HepG2 (cell line): ENCODE measurements at regions not wholly inside any gene's neighbourhood (a gene's known extent, or its start where the extent isn't known, plus 50 kb on each side); places are given as distances from the start of the nearest gene placed in this dataset.

Source experiments
- ATAC-seq: fragments of 200-7000 bp; cut with Tn5 transposase; 3 replicates; pipeline ENCODE4 v1.9.1; 2020; ENCODE audit warnings: mild to moderate bottlenecking, moderate library complexity
- BruUV-seq: library from RNA; stranded (reverse); fragments of 400-500 nt; replicated peaks from 2 replicates; lab custom pipeline; 2021; lab: Mats Ljungman, UMichigan
- CTCF ChIA-PET: fragments of 300-600 bp; formaldehyde crosslinking; extraction: SDS; loops from one replicate; lab custom pipeline; 2021; ENCODE audit warnings: low total read pairs, inconsistent platforms, low intra/inter-chr PET ratio; lab: Yijun Ruan, JAX
- POLR2A ChIA-PET: fragments of 350-600 bp; sonication (Branson Sonifier 250); formaldehyde crosslinking; loops from one replicate; lab custom pipeline; 2020; ENCODE audit warnings: antibody characterized with exemption, inconsistent platforms; lab: Yijun Ruan, JAX
- DNase-seq: peaks from one replicate; pipeline ENCODE4 v3.0.0-alpha.2; 2015; ENCODE audit warnings: low spot score
- FAIRE-seq: peaks from 3 replicates; lab custom pipeline; 2011; peaks lifted over from hg19 to GRCh38; lab: Jason Lieb, UNC
- H2AFZ ChIP-seq: one replicate; pipeline ENCODE4 v1.6.1; 2011; ENCODE audit warnings: low read length, inconsistent platforms
- H3K27ac ChIP-seq: fragments of 300-600 bp; 3 replicates; pipeline ENCODE4 v1.8.0; 2011; ENCODE audit warnings: mixed run types, mild to moderate bottlenecking, mixed read lengths, low read length, inconsistent platforms; ENCODE audit not compliant: insufficient read depth; ENCODE audit errors: extremely low read length
- H3K27me3 ChIP-seq, 2 experiments: fragments of 200-600 bp in 1 of 2; 2 replicates in 1 of 2; 3 replicates in 1 of 2; pipeline versions ENCODE4 v1.6.0 to v1.8.0; 2011; ENCODE audit warnings: low read length in 2 of 2, mild to moderate bottlenecking in 2 of 2, moderate library complexity in 2 of 2, inconsistent platforms in 1 of 2; ENCODE audit not compliant: insufficient read depth in 2 of 2, control insufficient read depth in 1 of 2
- H3K36me3 ChIP-seq, 2 experiments: fragments of 200-600 bp in 1 of 2; replicated peaks in 1 of 2; 2 replicates in 1 of 2; 3 replicates in 1 of 2; pipeline versions ENCODE4 v1.5.1 to v1.8.0; 2011; ENCODE audit warnings: low read length in 2 of 2, inconsistent platforms in 1 of 2; ENCODE audit not compliant: insufficient read depth in 2 of 2, control insufficient read depth in 1 of 2
- H3K4me1 ChIP-seq: 2 replicates; pipeline ENCODE4 v1.5.1; 2012; ENCODE audit warnings: low read length, inconsistent platforms; ENCODE audit not compliant: insufficient read depth
- H3K4me2 ChIP-seq: 2 replicates; pipeline ENCODE4 v1.6.0; 2011; ENCODE audit warnings: low read depth, low read length, inconsistent platforms
- H3K4me3 ChIP-seq, 3 experiments: fragments of 200-600 bp in 1 of 3; sonication (generic), shearing (Covaris generic) in 1 of 3; replicated peaks in 1 of 3; 2 replicates each; pipeline ENCODE4 v1.5.1; 2011 to 2016; ENCODE audit warnings: low read length in 3 of 3, inconsistent platforms in 2 of 3, low read depth in 2 of 3, mild to moderate bottlenecking in 2 of 3, control low read depth in 1 of 3, mixed read lengths in 1 of 3; ENCODE audit not compliant: insufficient read depth in 1 of 3
- H3K79me2 ChIP-seq: one replicate; pipeline ENCODE4 v1.6.1; 2011; ENCODE audit warnings: low read length, inconsistent platforms; ENCODE audit not compliant: insufficient read depth
- H3K9ac ChIP-seq: 2 replicates; pipeline ENCODE4 v1.6.0; 2011; ENCODE audit warnings: mild to moderate bottlenecking, low read depth, low read length, inconsistent platforms; ENCODE audit not compliant: insufficient read depth
- H3K9me3 ChIP-seq: 2 replicates; pipeline ENCODE4 v1.5.1; 2012; ENCODE audit warnings: mild to moderate bottlenecking, low read length
- H4K20me1 ChIP-seq: 2 replicates; pipeline ENCODE4 v1.6.0; 2011; ENCODE audit warnings: inconsistent platforms, mild to moderate bottlenecking, low read length, moderate library complexity; ENCODE audit not compliant: insufficient read depth
- GATAD2A ChIP-seq: IDR thresholded peaks from 2 replicates; pipeline ENCODE4 v1.6.1; 2016
- HOXA5 ChIP-seq: sonication (generic); formaldehyde crosslinking; IDR thresholded peaks from 2 replicates; pipeline ENCODE4 v1.4.0; 2020; ENCODE audit warnings: missing genetic modification reagents
- IKZF1 ChIP-seq: fragments of 450-650 bp; IDR thresholded peaks from 2 replicates; pipeline ENCODE4 v1.7.1; 2016
- SMAD1 ChIP-seq: sonication (generic); formaldehyde crosslinking; IDR thresholded peaks from 2 replicates; pipeline ENCODE4 v1.4.0; 2020; ENCODE audit warnings: missing genetic modification reagents, low read depth, mild to moderate bottlenecking, borderline replicate concordance
- ZNF30 ChIP-seq: sonication (generic); formaldehyde crosslinking; IDR thresholded peaks from 2 replicates; pipeline ENCODE4 v1.5.0; 2020; ENCODE audit warnings: mild to moderate bottlenecking, missing genetic modification reagents
- ZNF777 ChIP-seq: sonication (generic); formaldehyde crosslinking; IDR thresholded peaks from 2 replicates; pipeline ENCODE4 v1.4.0; 2020; ENCODE audit warnings: missing genetic modification reagents
- WGBS: methylation state at CpG from one replicate; pipeline ENCODE4 v1.1.6; 2017; ENCODE audit warnings: low lambda C conversion rate; 5-methylcytosine and 5-hydroxymethylcytosine counted together
- in situ Hi-C: cut with HindIII; loops from 2 replicates; pipeline ENCODE4 v1.10.0; 2017; ENCODE audit warnings: low pct_unique_long_range_greater_than_20kb; ENCODE audit not compliant: extremely low pct_ligation_motif_present
- intact Hi-C: fragments of 100-400 bp; cut with micrococcal nuclease; formaldehyde crosslinking; loops from one replicate; pipeline ENCODE4 v1.10.0; 2022; ENCODE audit not compliant: unreplicated experiment
- small RNA-seq, 3 experiments: library from RNA; depleted of rRNA; stranded (forward); fragments of <200 nt; gene quantifications; one replicate each; pipeline ENCODE3, GENCODE V24; 2012; ENCODE audit warnings: low read depth in 2 of 3, low replicate concordance in 1 of 3; ENCODE audit not compliant: insufficient read length in 3 of 3, insufficient read depth in 2 of 3
- TF ChIP-seq, protein P1 (sequence below): sonication (generic); formaldehyde crosslinking; IDR thresholded peaks from 2 replicates; pipeline ENCODE4 v1.4.0; 2020; ENCODE audit warnings: missing genetic modification reagents, borderline replicate concordance
- TF ChIP-seq, protein P2 (sequence below): sonication (generic); formaldehyde crosslinking; IDR thresholded peaks from 2 replicates; pipeline ENCODE4 v1.5.0; 2020; ENCODE audit warnings: missing genetic modification reagents, mild to moderate bottlenecking, borderline replicate concordance
- TF ChIP-seq, protein P3 (sequence below): sonication (generic); formaldehyde crosslinking; IDR thresholded peaks from 2 replicates; pipeline ENCODE4 v1.4.0; 2020; ENCODE audit warnings: missing genetic modification reagents, mild to moderate bottlenecking, borderline replicate concordance
- TF ChIP-seq, protein P4 (sequence below): IDR thresholded peaks from 2 replicates; pipeline ENCODE4 v1.6.1; 2016; ENCODE audit warnings: mild to moderate bottlenecking

DNA sequence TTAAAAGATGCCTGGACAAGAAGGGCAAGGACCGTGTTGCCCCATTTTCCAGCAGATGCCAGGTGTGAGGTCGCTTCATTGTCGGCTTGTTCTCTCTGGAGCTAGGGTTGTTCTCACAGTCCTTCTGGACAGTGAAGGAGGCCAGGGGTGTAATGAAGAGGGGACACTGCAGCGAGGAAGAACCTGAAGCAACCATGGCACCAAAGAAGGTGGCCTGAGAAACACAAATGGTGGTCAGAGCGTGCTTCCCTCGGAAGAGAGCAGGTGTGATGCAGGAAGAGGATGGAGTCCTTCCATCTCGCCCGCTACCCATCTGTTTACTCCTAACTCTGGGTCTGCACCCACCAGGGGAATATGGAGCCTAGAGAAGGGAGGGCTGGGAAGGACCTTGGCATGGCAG is 50.3 kb upstream of the TWIST2 start:
- Histone ChIP-seq H3K36me3 (no peaks in the 10 kb centered on the region), H3K9me3 (no peaks in the 10 kb centered on the region), H4K20me1 (no peaks in the 10 kb centered on the region), H3K27me3 (peaks cover 6 to 40% of the 10 kb centered on the region in 2 experiments; a peak in 4 of 5 replicates), H3K4me2 (no peak overlapping the region), H3K4me3 (no peak overlapping the region), H2AFZ (no peak overlapping the region), H3K4me1 (no peaks in the 10 kb centered on the region), H3K27ac (no peak overlapping the region), H3K79me2 (no peaks in the 10 kb centered on the region), H3K9ac (no peak overlapping the region)
- ATAC-seq (no peak), DNase-seq (no peak), FAIRE-seq (no peak)
- ChIA-PET POLR2A (no interaction called here), CTCF (no interaction called here)
- 14% methylated on average over 8 of the region's 8 CpGs for WGBS
- in situ Hi-C loops (loop anchor here (25.0 kb wide), 1 partner anchor 435 kb away; no protein-coding TSS in a partner anchor), intact Hi-C loops (no loop called here)
- no TSS peak for BruUV-seq
- TF ChIP-seq ZNF777 (CRISPR knock-in tag) (no peak), ZNF30 (CRISPR knock-in tag) (no peak), SMAD1 (CRISPR knock-in tag) (no peak), GATAD2A (CRISPR knock-in tag) (no peak), IKZF1 (no peak), HOXA5 (CRISPR knock-in tag) (no peak)
- TF ChIP-seq, protein P1, sequence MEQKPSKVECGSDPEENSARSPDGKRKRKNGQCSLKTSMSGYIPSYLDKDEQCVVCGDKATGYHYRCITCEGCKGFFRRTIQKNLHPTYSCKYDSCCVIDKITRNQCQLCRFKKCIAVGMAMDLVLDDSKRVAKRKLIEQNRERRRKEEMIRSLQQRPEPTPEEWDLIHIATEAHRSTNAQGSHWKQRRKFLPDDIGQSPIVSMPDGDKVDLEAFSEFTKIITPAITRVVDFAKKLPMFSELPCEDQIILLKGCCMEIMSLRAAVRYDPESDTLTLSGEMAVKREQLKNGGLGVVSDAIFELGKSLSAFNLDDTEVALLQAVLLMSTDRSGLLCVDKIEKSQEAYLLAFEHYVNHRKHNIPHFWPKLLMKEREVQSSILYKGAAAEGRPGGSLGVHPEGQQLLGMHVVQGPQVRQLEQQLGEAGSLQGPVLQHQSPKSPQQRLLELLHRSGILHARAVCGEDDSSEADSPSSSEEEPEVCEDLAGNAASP (CRISPR knock-in tag): no peak
- TF ChIP-seq, protein P2, sequence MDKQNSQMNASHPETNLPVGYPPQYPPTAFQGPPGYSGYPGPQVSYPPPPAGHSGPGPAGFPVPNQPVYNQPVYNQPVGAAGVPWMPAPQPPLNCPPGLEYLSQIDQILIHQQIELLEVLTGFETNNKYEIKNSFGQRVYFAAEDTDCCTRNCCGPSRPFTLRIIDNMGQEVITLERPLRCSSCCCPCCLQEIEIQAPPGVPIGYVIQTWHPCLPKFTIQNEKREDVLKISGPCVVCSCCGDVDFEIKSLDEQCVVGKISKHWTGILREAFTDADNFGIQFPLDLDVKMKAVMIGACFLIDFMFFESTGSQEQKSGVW: no peak
- TF ChIP-seq, protein P3, sequence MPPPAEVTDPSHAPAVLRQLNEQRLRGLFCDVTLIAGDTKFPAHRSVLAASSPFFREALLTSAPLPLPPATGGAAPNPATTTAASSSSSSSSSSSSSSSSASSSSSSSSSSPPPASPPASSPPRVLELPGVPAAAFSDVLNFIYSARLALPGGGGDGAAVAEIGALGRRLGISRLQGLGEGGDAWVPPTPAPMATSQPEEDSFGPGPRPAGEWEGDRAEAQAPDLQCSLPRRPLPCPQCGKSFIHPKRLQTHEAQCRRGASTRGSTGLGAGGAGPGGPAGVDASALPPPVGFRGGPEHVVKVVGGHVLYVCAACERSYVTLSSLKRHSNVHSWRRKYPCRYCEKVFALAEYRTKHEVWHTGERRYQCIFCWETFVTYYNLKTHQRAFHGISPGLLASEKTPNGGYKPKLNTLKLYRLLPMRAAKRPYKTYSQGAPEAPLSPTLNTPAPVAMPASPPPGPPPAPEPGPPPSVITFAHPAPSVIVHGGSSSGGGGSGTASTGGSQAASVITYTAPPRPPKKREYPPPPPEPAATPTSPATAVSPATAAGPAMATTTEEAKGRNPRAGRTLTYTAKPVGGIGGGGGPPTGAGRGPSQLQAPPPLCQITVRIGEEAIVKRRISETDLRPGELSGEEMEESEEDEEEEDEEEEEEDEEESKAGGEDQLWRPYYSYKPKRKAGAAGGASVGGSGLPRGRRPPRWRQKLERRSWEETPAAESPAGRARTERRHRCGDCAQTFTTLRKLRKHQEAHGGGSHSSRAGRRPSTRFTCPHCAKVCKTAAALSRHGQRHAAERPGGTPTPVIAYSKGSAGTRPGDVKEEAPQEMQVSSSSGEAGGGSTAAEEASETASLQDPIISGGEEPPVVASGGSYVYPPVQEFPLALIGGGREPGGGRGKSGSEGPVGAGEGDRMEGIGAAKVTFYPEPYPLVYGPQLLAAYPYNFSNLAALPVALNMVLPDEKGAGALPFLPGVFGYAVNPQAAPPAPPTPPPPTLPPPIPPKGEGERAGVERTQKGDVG (CRISPR knock-in tag): no peak
- TF ChIP-seq, protein P4, sequence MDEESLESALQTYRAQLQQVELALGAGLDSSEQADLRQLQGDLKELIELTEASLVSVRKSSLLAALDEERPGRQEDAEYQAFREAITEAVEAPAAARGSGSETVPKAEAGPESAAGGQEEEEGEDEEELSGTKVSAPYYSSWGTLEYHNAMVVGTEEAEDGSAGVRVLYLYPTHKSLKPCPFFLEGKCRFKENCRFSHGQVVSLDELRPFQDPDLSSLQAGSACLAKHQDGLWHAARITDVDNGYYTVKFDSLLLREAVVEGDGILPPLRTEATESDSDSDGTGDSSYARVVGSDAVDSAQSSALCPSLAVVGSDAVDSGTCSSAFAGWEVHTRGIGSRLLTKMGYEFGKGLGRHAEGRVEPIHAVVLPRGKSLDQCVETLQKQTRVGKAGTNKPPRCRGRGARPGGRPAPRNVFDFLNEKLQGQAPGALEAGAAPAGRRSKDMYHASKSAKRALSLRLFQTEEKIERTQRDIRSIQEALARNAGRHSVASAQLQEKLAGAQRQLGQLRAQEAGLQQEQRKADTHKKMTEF: no peak
- TF ChIP-seq, all 625 proteins: peak for 0

Small RNAs in the stretch of these regions (small RNA-seq; reads per million reads assigned to genes)
- gene AC113618.1: 0 reads per million in 3 experiments
